HG03039 (cell line): ENCODE measurements at regions not wholly inside any gene's neighbourhood (a gene's known extent, or its start where the extent isn't known, plus 50 kb on each side); places are given as distances from the start of the nearest gene placed in this dataset.

Source experiments
- ATAC-seq: cut with Tn5 transposase; IDR thresholded peaks from one replicate; pipeline ENCODE4 v1.9.1; 2021; ENCODE audit warnings: mild to moderate bottlenecking, moderate library complexity; ENCODE audit not compliant: unreplicated experiment

- ATAC-seq = no peak
Measured at GRCh38 chr10:3631701-3632330, 153.2 kb downstream of the KLF6 start.

GRCh38 chr10:3631291-3631690 lies 153.7 kb downstream of the KLF6 start:
- ATAC-seq = no peak

GRCh38 chr10:3625959-3626751 lies 158.9 kb downstream of the KLF6 start:
- ATAC-seq = no peak

- ATAC-seq = no peak
Measured at GRCh38 chr10:3624367-3624766, 160.6 kb downstream of the KLF6 start.

DNA sequence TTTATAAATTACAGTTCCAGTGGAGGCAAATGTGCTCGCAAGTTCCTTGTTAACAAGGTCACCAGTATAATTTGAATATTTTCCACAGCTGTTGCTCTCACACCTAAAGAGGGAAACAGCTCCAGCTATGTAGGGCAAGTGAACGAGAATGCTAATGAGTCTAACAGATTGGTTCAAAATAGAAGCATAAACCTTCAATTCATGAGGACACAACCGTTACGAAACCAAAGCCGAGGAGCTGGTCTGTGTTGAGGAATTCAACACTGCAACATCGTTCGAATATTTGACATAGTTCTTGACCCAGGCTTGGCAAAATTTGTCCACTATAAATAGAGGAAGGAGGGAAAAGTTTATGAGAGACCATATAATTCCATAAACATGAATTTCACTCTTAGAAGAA lies 161.3 kb downstream of the KLF6 start:
- ATAC-seq = no peak

- ATAC-seq = no peak
Measured at GRCh38 chr10:3622845-3623621, 162.0 kb downstream of the KLF6 start.

GRCh38 chr10:3622427-3622826 lies 162.6 kb downstream of the KLF6 start:
- ATAC-seq = no peak

GRCh38 chr10:3620818-3621217 lies 164.2 kb downstream of the KLF6 start:
- ATAC-seq = no peak

- ATAC-seq = no peak
Measured at GRCh38 chr10:3619241-3619640, 165.8 kb downstream of the KLF6 start.

- no peak for ATAC-seq
Measured at GRCh38 chr10:3616880-3617279, 168.1 kb downstream of the KLF6 start.

GRCh38 chr10:3613318-3613717 lies 171.7 kb downstream of the KLF6 start:
- no peak for ATAC-seq

GRCh38 chr10:3612183-3613001 lies 172.6 kb downstream of the KLF6 start:
- no peak for ATAC-seq

DNA sequence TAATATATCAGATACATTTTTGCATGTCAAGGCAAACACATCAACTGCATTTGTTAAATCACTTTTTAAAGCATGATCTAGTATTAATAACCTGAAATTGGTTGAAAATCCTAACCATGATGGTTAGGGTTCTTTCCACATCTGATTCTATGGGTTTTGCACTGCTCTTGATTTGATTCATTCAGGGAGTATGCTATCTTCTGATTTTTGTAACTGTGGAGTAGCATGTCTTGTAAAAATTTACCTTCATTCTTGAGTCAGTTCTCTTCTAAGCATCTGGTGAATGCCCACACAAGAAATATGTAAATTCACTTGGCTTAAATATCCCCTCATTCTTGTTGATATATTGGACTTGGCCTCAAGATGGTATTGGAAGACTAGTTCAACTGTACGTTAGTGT lies 178.7 kb downstream of the KLF6 start:
- no peak for ATAC-seq

GRCh38 chr10:3605882-3606281 lies 179.1 kb downstream of the KLF6 start:
- no peak for ATAC-seq

GRCh38 chr10:3595736-3596135 lies 189.3 kb downstream of the KLF6 start:
- no peak for ATAC-seq

DNA sequence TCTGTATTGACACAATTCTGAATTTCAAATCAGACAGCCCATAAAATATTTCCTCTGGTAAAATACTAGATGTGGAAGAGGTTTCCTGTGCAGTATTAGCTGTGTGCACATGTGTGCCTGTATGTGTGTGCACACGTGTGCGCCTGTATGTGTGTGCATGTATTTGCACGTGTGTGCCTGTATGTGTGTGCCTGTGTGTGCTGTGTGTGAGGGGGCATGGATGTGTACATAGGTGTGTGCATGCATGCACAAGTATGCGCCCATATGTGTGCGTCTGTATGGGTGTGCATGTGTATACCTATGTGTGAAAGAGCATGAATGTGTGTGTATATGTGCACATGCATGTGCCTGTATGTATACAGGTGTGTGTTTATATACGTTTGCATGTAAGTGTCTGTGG lies 191.4 kb downstream of the KLF6 start:
- ATAC-seq = no peak

- ATAC-seq = no peak
Measured at GRCh38 chr10:3592424-3592823, 192.6 kb downstream of the KLF6 start.

- ATAC-seq = no peak
Measured at GRCh38 chr10:3588816-3589215, 196.2 kb downstream of the KLF6 start.

DNA sequence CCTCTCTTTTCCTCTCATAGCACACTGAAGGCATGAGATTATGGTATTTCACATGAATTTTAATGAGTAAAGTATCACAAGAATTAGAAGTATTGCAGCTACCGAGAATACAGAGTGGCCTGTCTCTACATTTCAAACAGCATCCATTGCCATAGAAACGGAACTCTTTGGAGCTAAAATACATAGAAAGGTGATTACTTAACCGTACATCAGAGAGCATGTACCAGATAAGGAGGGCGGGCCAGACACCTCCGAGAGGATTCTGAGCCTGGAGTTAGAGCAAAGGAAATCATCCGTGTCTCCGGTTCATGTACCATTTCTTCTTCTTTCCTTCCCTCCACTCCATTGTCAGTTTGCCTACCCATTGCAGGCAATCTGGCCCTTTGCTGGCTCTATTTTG lies 196.7 kb downstream of the KLF6 start:
- ATAC-seq = no peak

DNA sequence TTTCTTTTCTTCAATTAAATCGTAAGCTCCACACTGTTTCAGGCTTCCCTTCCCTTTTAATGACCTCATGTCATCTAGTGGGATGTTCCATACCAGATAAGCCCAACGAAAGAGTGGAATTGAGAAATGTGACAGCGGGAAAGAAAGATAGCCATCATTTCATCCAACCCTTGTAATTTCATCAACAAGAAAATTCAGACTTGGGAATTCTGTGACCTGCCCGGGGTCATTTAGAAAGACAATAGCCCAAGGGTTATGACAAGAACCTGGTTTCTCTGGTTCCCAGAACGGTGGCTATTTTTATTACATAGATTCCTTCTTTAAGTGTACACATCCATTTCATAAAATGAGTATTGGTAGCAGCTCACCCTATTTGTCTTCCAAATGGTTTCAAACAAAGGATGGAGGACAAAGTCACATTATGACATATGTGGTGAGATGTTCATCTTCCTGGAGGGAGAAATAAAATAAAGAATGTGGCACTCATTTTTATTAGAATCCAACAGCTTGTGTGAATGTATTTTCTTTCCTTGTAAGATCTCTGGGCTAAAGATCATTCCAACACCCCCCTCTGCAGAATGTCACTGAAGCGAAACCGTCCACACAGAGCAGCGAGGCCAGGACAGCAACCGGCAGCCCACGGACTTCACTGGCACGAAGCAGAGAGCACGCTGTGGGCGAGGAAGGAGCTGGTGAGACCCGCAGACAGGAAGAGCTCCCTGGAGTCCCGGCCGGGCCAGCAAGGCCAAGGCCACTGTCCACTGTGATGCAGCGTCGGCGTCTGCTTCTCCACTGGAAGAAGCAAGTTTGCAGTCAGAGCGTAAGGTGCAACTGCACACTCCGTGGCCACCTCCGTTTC lies 199.9 kb downstream of the KLF6 start:
- no peak for ATAC-seq
